ENCODE measurements at regions not wholly inside any gene's neighbourhood (a gene's known extent, or its start where the extent isn't known, plus 50 kb on each side); places are given as distances from the start of the nearest gene placed in this dataset.

- no peak for DNase-seq (ENCODE audit: low read depth)
- no peak overlapping the region for H3K4me3 ChIP-seq (ENCODE audit: low read depth, low read length)
- no peak for TF ChIP-seq CTCF (IDR thresholded peaks at IDR 0.05; ENCODE audit: insufficient read depth, low read length)
Measured at GRCh38 chr2:106703161-106703560, 182.8 kb downstream of the ST6GAL2 start.

DNA sequence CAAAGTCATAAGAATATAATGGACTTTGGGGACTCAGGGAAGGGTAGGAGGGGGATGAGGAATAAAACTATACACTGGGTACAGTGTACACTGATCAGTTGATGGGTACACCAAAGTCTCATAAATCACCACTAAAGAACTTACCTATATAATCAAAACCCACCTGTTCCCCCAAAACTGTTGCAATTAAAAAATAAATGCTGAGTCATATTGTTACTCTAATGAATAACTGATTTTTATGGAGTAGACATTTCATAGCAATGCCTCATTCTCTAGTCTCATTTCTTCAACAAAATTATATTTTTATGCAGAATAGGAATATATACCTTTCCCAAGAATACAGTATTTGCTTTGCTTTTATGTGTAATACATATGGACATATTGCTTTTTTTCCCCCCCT lies 181.2 kb downstream of the ST6GAL2 start:
- no peak for DNase-seq (ENCODE audit: low read depth)
- H3K4me3 ChIP-seq (ENCODE audit: low read depth, low read length): no peak overlapping the region

GRCh38 chr2:106705877-106706276 lies 180.1 kb downstream of the ST6GAL2 start:
- TF ChIP-seq CTCF (IDR thresholded peaks at IDR 0.05; ENCODE audit: insufficient read depth, low read length): no peak
- DNase-seq (ENCODE audit: low read depth): no peak

More for the DNA sequence above, 181.2 kb downstream of the ST6GAL2 start:
- TF ChIP-seq CTCF (IDR thresholded peaks at IDR 0.05; ENCODE audit: insufficient read depth, low read length): no peak

DNA sequence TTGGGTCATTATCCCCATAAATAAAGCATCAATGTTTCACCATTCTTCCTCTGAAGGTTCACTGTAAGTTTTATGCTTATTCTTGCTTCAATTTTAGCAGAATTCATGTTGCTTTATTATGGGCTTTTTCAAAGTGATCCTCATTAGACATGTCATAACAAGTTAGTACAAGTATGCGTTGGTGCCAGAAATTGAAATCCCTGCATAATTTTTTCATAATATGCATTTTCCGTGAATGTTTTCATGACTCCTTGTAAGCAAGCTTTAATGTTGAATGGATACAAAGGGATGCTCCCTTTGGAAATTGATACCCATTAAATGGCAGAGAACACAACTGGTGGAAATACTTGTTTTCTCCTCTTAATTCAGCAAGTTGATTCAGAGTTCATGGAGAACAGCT lies 179.7 kb downstream of the ST6GAL2 start:
- DNase-seq (ENCODE audit: low read depth): no peak

More at GRCh38 chr2:106705877-106706276, 180.1 kb downstream of the ST6GAL2 start:
- H3K4me3 ChIP-seq (ENCODE audit: low read depth, low read length): no peak overlapping the region

GRCh38 chr2:106708209-106708608 lies 177.8 kb downstream of the ST6GAL2 start:
- DNase-seq (ENCODE audit: low read depth): no peak
- H3K4me3 ChIP-seq (ENCODE audit: low read depth, low read length): no peak overlapping the region
- no peak for TF ChIP-seq CTCF (IDR thresholded peaks at IDR 0.05; ENCODE audit: insufficient read depth, low read length)

More for the DNA sequence above, 179.7 kb downstream of the ST6GAL2 start:
- H3K4me3 ChIP-seq (ENCODE audit: low read depth, low read length): no peak overlapping the region
- TF ChIP-seq CTCF (IDR thresholded peaks at IDR 0.05; ENCODE audit: insufficient read depth, low read length): no peak

- TF ChIP-seq CTCF (IDR thresholded peaks at IDR 0.05; ENCODE audit: insufficient read depth, low read length): no peak
- no peak overlapping the region for H3K4me3 ChIP-seq (ENCODE audit: low read depth, low read length)
- no peak for DNase-seq (ENCODE audit: low read depth)
Measured at GRCh38 chr2:106709229-106709628, 176.7 kb downstream of the ST6GAL2 start.

GRCh38 chr2:106719222-106719621 lies 166.7 kb downstream of the ST6GAL2 start:
- no peak for TF ChIP-seq CTCF (IDR thresholded peaks at IDR 0.05; ENCODE audit: insufficient read depth, low read length)
- DNase-seq (ENCODE audit: low read depth): no peak

More at GRCh38 chr2:106719222-106719621, 166.7 kb downstream of the ST6GAL2 start:
- no peak overlapping the region for H3K4me3 ChIP-seq (ENCODE audit: low read depth, low read length)

Measured in fibroblast of the aortic adventitia (primary cell).